ENCODE measurements at regions not wholly inside any gene's neighbourhood (a gene's known extent, or its start where the extent isn't known, plus 50 kb on each side); places are given as distances from the start of the nearest gene placed in this dataset.

GRCh38 chr14:46048127-46048526 is 603.5 kb downstream of the RPL10L start (continued):
- no peak for TF ChIP-seq PRDM10 (IDR thresholded peaks at IDR 0.05; ENCODE audit: partially characterized antibody)
- no peak for TF ChIP-seq MEF2D (tag; conservative IDR thresholded peaks at IDR 0.05; ENCODE audit: low read depth)
- no peak for TF ChIP-seq EZH2 (IDR thresholded peaks at IDR 0.05; ENCODE audit: borderline replicate concordance, low read depth, low read length)
- TF ChIP-seq ELK1 (CRISPR knock-in tag; IDR thresholded peaks at IDR 0.05): no peak
- no peak for TF ChIP-seq MLLT1 (IDR thresholded peaks at IDR 0.05)
- TF ChIP-seq MGA (IDR thresholded peaks at IDR 0.05): no peak
